ENCODE measurements at regions not wholly inside any gene's neighbourhood (a gene's known extent, or its start where the extent isn't known, plus 50 kb on each side); places are given as distances from the start of the nearest gene placed in this dataset.

- no peak overlapping the region for H2AFZ ChIP-seq (ENCODE audit: insufficient read depth, low read depth, low read length, poor library complexity, severe bottlenecking)
- Mint-ChIP-seq H3K9me3 (peaks cover 0 to 3% (median 0%) of the 10 kb centered on the region in 7 donors), H3K36me3 (no peaks in the 10 kb centered on the region), H3K27ac (no peak overlapping the region), H3K4me1 (no peaks in the 10 kb centered on the region), H3K4me3 (no peak overlapping the region), H3K27me3 (ENCODE audit: low read depth in 3 of 3) (peaks cover 0 to 4% (median 2%) of the 10 kb centered on the region in 3 donors)
- H3K9me3 ChIP-seq (replicated peaks in 1 of 2; ENCODE audit: control insufficient read depth in 1 of 2, insufficient read depth in 1 of 2, low read length in 2 of 2): no peaks in the 10 kb centered on the region
- no peak for DNase-seq
- no peaks in the 10 kb centered on the region for H3K4me1 ChIP-seq (ENCODE audit: control insufficient read depth in 1 of 2, insufficient read depth in 2 of 2, low read length in 2 of 2)
- H3K79me2 ChIP-seq (ENCODE audit: insufficient read depth, low read length): no peaks in the 10 kb centered on the region
- no peak overlapping the region for H3K4me2 ChIP-seq (replicated peaks; ENCODE audit: extremely low read depth, low read length, poor library complexity, severe bottlenecking)
- H3K9ac ChIP-seq (ENCODE audit: insufficient read depth, low read length, poor library complexity, severe bottlenecking): no peak overlapping the region
- intact Hi-C loops (cut with micrococcal nuclease): no loop called here
- no peaks in the 10 kb centered on the region for H4K20me1 ChIP-seq (ENCODE audit: insufficient read depth, low read length)
- TF ChIP-seq, protein P1, sequence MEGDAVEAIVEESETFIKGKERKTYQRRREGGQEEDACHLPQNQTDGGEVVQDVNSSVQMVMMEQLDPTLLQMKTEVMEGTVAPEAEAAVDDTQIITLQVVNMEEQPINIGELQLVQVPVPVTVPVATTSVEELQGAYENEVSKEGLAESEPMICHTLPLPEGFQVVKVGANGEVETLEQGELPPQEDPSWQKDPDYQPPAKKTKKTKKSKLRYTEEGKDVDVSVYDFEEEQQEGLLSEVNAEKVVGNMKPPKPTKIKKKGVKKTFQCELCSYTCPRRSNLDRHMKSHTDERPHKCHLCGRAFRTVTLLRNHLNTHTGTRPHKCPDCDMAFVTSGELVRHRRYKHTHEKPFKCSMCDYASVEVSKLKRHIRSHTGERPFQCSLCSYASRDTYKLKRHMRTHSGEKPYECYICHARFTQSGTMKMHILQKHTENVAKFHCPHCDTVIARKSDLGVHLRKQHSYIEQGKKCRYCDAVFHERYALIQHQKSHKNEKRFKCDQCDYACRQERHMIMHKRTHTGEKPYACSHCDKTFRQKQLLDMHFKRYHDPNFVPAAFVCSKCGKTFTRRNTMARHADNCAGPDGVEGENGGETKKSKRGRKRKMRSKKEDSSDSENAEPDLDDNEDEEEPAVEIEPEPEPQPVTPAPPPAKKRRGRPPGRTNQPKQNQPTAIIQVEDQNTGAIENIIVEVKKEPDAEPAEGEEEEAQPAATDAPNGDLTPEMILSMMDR (IDR thresholded peaks at IDR 0.05): no peak
- no peak overlapping the region for H3K4me3 ChIP-seq (replicated peaks in 1 of 3; ENCODE audit: low read depth in 2 of 3, low read length in 3 of 3)
- no peaks in the 10 kb centered on the region for H3K36me3 ChIP-seq (replicated peaks in 1 of 2; ENCODE audit: control insufficient read depth in 1 of 2, insufficient read depth in 2 of 2, low read length in 2 of 2)
- 100% methylated on average over 1 of the region's 1 CpG for WGBS (ENCODE audit: insufficient coverage)
- peaks cover 0 to 2% of the 10 kb centered on the region in 2 donors for H3K27me3 ChIP-seq (ENCODE audit: control insufficient read depth in 2 of 2, insufficient read depth in 2 of 2, low read length in 2 of 2)
- no peak overlapping the region for H3K27ac ChIP-seq (ENCODE audit: low read depth in 1 of 2, low read length in 2 of 2)
Measured at GRCh38 chr1:58390091-58390490, 156.4 kb downstream of the OMA1 start.

DNA sequence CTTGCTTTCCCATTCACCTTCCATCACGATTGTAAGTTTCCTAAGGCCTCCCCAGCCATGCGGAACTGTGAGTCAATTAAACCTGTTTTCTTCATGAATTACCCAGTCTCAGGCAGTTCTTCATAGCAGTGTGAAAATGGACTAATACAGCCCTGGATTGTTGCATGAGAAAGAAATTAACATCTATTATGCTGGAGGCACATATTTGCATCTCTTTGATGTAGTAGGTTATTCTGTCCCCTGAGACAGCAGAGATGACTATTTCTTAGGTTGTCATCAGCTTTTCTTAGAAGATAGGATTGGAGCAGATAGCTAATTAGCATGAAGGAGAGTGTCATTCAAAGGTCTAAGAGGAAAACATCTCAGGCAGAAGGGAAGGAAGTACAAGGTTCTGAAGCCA is 166.2 kb downstream of the OMA1 start:
- no peak overlapping the region for H3K4me3 Mint-ChIP-seq
- intact Hi-C loops (cut with micrococcal nuclease): no loop called here
- no CpG with 5 or more reads among the region's 2 CpGs for WGBS (ENCODE audit: insufficient coverage)
- no peak overlapping the region for H3K27ac Mint-ChIP-seq
- H3K79me2 ChIP-seq (ENCODE audit: insufficient read depth, low read length): no peaks in the 10 kb centered on the region
- H3K4me3 ChIP-seq (replicated peaks in 1 of 3; ENCODE audit: low read depth in 2 of 3, low read length in 3 of 3): no peak overlapping the region
- DNase-seq: no peak
- H3K4me1 Mint-ChIP-seq: no peaks in the 10 kb centered on the region
- no peaks in the 10 kb centered on the region for H3K27me3 ChIP-seq (ENCODE audit: control insufficient read depth in 2 of 2, insufficient read depth in 2 of 2, low read length in 2 of 2)
- H3K27ac ChIP-seq (ENCODE audit: low read depth in 1 of 2, low read length in 2 of 2): no peak overlapping the region
- no peaks in the 10 kb centered on the region for H3K4me1 ChIP-seq (ENCODE audit: control insufficient read depth in 1 of 2, insufficient read depth in 2 of 2, low read length in 2 of 2)
- H3K9me3 Mint-ChIP-seq: peaks cover 0 to 17% (median 5%) of the 10 kb centered on the region in 7 donors
- no peak overlapping the region for H3K4me2 ChIP-seq (replicated peaks; ENCODE audit: extremely low read depth, low read length, poor library complexity, severe bottlenecking)
- no peak overlapping the region for H2AFZ ChIP-seq (ENCODE audit: insufficient read depth, low read depth, low read length, poor library complexity, severe bottlenecking)
- no peaks in the 10 kb centered on the region for H3K36me3 Mint-ChIP-seq
- H3K36me3 ChIP-seq (replicated peaks in 1 of 2; ENCODE audit: control insufficient read depth in 1 of 2, insufficient read depth in 2 of 2, low read length in 2 of 2): no peaks in the 10 kb centered on the region
- peaks cover 0 to 4% of the 10 kb centered on the region in 2 donors for H3K9me3 ChIP-seq (replicated peaks in 1 of 2; ENCODE audit: control insufficient read depth in 1 of 2, insufficient read depth in 1 of 2, low read length in 2 of 2)
- TF ChIP-seq, protein P1 (IDR thresholded peaks at IDR 0.05): no peak
- no peaks in the 10 kb centered on the region for H4K20me1 ChIP-seq (ENCODE audit: insufficient read depth, low read length)
- H3K27me3 Mint-ChIP-seq (ENCODE audit: low read depth in 3 of 3): no peaks in the 10 kb centered on the region
- H3K9ac ChIP-seq (ENCODE audit: insufficient read depth, low read length, poor library complexity, severe bottlenecking): no peak overlapping the region
